Stimulated activated CD4-positive, alpha-beta T cell treated with anti-CD3 and anti-CD28 coated beads, Interleukin-12 subunit alpha, Interleukin-12 subunit beta, amount 100 ng/mL, for 24 hours (primary cell): ENCODE measurements at regions not wholly inside any gene's neighbourhood (a gene's known extent, or its start where the extent isn't known, plus 50 kb on each side); places are given as distances from the start of the nearest gene placed in this dataset.

Source experiments
- DNase-seq, 2 experiments: peaks; one replicate each; pipeline ENCODE4 v3.0.0-alpha.2; 2020; ENCODE audit warnings: low read depth in 2 of 2

- DNase-seq = no peak
Measured at GRCh38 chr17:36864827-36865430, 72.3 kb upstream of the LHX1 start.

DNA sequence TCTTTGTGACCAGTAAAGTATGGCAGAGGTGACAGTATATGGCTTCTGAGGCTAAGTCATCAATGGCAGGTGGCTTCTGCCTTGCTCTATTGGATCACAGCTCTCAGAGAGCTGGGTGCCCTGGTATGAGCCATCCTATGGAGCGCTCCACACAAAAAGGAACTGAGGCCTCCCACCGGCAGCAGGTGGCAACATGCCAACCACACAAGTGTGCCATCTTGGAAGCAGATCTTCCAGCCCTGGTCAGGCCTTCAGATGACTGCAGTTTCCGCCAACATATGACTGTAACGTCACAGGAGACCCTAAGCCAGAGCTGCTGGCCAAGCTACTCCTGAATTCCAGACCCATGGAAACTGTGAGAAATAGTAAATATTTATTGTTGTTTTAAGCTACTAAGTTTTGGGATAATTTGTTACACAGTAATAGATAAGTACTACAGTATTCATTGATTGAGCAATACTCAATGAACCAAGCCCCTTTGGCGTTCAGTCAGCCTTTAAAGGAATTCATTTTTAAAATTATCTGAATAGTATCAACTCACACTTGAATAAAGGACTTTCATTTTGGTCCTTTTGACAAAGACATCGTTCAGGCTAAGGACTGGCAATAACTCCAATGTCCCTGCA lies 69.4 kb upstream of the LHX1 start:
- no peak for DNase-seq

DNA sequence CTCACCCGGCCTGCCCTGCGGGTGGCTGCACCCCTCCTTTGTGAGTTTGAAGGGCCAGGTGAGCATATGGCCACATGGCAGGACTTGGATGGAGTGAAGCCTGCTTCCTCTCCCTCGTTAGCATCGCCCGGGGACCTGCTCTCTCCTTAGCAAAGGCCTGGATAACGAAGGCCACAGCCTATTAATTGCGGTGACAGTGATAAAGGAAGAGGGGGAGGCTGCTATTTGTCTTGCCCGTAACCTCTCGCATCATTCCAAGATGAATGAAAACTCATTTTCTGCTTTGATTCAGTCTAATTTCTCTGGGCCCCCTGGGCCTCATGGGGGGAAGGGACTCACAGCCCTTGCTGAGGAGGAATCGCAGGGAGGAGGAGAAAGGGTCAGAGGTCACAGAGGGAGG lies 68.5 kb upstream of the LHX1 start:
- DNase-seq = no peak

DNA sequence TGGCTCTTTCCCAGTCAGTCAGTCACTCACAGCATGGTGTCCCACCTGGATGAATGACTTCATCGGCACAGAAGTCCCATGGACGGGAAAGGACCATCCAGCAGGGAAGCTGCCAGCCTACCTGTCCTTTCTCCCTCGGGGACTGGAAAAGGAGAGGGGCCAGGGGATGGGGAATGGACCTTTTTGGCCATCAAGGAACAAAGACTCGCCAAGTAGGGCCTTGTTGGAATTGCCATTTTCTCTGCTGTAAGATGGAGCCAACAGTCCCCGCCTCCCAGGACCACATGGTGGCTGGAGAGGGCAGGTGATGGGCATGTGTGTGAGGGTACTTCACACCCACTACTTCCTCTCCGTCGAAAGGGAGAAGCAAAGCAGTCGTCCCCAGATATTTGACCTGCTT lies 67.8 kb upstream of the LHX1 start:
- no peak for DNase-seq

DNA sequence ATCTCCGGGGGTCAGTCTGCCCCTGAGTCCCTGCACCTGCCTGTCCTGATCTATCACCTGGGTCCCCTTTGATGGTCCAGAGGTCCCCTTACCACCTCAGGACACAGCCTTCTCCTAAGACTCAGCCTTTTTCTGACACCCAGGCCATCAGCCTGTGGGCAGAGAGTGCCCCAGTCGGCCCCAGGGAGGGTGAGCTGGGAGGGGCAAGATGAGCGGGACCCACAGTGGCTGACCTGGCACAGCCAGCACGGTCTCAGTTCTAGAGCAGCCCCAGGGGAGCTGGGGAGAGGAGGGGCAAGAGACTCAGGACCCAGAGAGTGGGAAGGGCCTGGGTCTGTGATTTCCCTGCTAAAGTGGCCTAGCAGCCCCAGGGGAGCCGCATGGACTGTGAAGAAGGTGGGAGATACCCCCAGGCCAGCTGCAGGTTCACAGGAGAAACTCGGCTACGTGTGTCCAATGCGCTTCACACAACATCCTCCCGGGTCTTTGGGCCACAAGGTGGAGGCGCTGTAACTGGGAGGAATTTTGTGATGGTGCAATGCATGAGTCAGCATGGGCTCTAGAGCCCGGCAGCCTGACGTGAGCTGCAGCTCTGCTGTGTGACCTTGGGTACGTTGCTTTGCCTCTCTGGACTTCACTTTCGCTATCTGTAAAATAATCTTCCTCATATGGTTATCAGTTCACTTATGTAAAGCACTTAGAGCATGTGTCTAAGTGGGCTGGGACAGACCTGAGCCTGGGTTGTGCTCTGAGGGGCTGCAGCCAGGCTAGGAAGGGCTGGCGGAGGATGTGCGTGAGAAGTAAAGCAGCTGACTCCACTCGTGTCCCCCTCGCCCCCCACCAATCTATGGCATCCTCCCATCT lies 67.2 kb upstream of the LHX1 start:
- DNase-seq = no peak

DNA sequence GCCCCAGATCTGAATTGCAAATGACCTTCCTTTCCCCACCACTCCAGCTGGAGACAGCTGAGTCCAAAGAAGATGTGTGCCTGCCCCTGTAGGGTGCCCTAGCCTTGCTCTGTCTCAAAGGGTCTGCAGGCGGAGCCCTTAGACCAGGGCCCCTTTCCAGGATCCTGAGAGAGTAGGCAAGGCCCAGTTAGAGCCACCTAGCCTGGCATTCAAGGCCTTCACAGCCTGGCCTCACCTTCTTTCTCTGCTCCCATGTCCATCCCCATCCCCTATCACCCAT lies 66.6 kb upstream of the LHX1 start:
- no peak for DNase-seq

DNA sequence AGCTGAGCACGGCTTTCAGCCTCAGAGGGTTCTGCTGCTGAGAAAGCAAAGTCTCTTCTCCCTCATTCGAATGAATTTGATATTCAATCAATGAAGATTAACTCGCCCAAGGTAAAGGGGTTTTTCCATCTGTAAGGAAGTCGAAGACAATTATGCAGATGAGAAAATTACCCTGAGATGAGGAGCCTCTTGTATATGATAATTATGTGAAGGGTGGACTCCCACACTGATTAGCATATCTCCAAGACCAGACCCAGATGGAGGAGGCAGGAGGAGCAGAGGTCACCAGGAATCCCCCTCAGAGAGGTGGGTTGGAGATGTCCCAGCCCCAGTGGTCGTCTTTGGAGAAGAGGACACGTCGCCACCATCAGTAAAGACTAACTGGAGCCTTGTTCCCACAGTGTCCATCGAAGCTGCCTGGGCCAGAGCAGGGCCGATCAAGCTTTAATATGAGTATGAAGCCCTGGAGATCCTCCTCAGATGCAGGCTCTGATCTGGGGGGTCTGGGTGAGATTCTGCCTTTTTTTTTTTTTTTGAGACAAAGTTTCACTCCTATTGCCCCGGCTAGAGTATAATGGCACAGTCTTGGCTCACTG lies 61.5 kb upstream of the LHX1 start:
- DNase-seq = no peak

DNA sequence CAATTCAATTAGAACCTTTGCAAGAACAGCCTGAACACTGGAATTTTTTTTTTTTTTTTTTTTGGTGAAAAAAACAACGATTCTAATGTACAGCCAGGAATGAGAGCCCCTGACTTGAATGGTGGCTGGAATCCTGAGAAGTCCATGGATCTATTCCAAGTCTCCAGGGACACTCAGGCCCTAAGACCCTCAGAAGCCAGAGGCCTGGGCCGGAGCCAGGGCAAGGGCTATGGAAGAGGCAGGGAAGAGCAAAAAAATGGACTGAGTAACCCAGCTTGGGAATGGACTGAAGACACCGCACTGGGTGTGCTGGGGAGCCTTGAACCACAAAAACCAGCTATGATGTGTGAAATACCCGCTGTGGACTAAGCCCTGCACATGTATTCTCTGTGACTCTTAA lies 60.3 kb upstream of the LHX1 start:
- DNase-seq = no peak

GRCh38 chr17:36877771-36878170 lies 59.5 kb upstream of the LHX1 start:
- DNase-seq = no peak

DNA sequence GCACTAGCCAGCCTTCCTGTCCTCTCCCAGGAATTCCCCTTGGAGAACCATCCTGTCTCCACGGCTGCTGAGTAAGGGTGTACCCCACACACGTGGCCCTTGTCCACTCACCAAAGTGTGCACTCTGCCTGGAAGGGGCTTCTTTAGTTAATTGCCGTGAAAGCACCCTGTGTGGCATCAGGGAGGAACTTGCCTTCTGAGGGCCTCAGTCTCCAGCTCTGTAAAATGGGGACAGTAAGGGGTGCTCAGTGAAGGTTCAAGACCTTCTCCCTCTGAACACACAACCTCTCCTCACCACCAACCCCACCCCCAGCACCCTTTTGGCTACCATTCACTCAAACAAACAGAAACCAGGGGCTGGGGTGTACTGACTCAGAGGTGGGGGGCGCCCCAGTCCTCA lies 59.1 kb upstream of the LHX1 start:
- no peak for DNase-seq

DNA sequence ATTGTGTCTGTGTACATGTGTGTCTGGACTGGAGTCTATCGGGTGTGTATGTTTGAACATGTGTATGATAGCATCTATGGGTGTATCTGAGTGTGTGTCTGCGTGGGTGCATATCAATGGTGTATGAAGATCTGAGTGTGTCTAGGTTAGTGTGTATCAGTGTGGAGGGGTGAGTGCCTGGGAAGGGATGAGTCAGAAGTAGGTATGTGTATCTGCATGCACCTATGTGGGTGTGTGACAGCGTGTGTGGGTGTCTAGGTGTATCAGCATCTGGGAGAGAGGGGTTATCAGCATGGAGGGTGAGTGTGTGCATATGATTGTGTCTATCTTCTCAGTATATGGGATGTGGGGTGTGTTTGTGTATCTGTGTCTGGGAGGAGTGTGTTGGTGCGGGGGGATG lies 58.2 kb upstream of the LHX1 start:
- DNase-seq = no peak

DNA sequence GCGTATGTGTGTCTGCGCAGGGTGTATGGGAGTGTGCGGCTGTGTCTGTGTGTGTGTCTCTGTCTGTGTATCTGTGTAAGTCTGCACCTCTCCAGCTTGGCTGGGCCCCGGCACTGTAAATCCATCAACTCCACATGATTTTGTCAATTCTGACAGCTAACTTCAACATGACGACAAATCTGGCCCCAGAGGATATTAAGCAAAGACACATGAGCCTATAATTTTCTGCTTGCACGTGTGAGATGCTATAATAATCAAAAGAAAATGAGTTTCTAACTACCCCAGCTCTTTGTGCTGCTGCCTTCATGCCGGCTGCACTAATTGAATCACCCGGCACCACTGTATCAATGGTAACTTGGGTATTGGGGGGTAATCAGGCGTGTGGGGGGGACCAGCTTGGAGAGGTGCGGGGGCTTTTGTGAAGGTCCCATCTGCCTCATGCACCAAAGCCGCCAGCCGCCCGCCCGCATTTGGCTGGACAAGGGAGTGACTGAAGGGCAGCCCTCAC lies 57.6 kb upstream of the LHX1 start:
- no peak for DNase-seq

GRCh38 chr17:36880268-36880905 lies 56.9 kb upstream of the LHX1 start:
- DNase-seq = no peak

DNA sequence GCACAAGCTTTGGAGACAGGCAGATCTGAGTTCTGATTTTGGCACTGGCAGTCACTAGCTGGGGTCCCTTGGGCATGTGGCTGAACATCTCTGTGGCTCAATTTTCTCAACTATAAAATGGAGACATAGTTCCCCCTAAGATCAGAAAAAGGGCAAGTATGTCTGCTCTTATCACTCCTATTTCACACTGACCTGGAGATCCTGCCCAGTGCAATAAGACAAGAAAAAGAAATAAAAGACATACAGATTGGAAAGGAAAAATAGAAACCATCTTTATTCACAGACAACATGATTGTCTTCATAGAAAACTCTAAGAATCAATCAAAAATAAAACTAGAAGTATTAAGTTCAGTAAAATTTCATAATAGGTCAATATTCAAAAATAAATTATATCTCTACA lies 56.0 kb upstream of the LHX1 start:
- no peak for DNase-seq

DNA sequence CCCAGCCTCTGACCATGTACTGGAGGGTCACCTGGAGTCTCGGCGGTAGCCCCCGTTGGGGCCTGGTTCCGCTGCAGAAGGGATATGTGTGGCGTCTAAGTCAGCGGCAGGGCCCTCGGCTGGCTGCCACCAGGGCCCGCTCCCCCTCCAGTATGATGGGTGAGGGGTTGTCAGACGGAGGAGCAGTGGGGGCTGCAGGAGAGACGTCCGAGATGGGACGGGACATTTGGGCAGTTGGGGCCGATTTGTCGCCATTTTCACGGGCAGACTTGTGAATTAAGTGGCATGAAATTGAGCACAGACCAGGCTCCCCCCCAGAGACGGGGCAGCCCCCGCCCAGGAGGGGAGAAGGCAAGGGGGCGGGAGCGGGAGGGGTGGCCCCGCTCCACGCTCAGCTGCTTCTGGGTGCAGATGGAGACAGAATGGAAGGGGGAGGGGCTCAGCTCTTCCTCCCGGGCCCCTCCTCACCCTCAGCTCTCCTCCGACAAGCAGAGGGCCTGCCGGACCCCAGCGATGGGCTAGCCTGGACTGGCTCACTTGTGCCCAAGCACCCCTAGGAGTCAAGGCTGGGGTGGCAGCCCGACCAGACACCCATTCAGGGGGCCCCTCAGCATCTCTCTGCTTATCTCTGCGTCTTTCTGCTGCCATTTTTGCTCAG lies 52.7 kb upstream of the LHX1 start:
- DNase-seq = no peak

DNA sequence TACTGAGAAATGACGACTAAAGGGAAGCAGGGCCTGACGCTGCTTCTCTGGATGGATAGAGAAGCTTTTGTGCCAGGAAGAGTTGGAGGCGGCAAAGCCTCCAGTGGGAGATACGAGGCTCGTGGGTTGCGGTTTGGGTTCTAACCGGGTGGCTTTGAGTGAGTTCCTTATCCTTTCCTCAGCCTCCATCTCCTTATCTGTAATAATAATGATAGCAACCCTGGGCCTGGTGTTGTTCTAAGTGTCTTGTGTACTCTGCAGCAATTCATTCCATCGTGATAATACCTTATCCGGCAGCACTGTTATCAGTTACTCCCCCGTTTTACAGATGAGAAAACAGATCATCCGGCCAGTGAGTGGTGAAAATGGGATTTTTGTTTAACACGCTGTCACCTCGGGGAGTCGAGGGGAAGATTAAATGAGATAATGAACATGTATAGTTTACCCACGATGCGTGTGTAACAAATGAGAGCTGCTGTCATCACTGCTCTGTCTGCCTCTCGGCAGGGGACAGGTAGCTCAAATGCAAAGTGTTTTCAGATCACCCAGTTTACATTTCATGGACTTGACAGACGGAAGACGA lies 52.0 kb upstream of the LHX1 start:
- DNase-seq = no peak

- no peak for DNase-seq
Measured at GRCh38 chr17:36885771-36886377, 51.4 kb upstream of the LHX1 start.
